Testis (tissue), 2 donors: ENCODE measurements at regions not wholly inside any gene's neighbourhood (a gene's known extent, or its start where the extent isn't known, plus 50 kb on each side); places are given as distances from the start of the nearest gene placed in this dataset.

Source experiments
- CTCF ChIP-seq, 3 experiments: fragments of 450-650 bp in 2 of 3; fragments of 200-600 bp in 1 of 3; sonication (generic) in 1 of 3; IDR thresholded peaks; one replicate each; pipeline ENCODE4 v1.5.1; 2016 to 2019; ENCODE audit warnings: antibody characterized with exemption in 3 of 3, mild to moderate bottlenecking in 2 of 3, moderate library complexity in 1 of 3
- POLR2A ChIP-seq: fragments of 450-650 bp; IDR thresholded peaks from one replicate; pipeline ENCODE4 v1.6.1; 2017; ENCODE audit warnings: antibody characterized with exemption, mild to moderate bottlenecking, moderate library complexity

GRCh38 chr18:70382017-70382416 lies 93.2 kb downstream of the SOCS6 start:
- TF ChIP-seq CTCF (IDR thresholded peaks at IDR 0.05) (no peak), POLR2A (no peak)
